ENCODE measurements at regions not wholly inside any gene's neighbourhood (a gene's known extent, or its start where the extent isn't known, plus 50 kb on each side); places are given as distances from the start of the nearest gene placed in this dataset.

DNA sequence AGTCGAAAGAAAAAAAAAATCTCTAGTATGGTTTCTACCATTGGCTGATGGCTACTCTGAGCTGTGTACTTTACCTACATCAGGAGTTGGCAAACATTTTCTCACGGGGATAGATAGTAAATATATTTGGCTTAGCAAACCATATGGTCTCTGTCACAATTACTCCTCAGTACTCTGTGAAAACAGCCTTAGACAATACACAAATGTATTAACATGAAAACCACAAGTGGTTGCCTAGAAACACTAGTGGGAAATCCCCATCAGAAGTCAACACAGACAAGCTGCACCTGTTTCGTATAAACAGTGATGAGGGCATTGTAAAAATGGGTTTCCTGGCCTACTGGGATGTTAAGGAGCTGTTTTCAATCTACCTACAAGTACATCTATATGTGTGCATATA lies 84.6 kb upstream of the NAV3 start:
- Mint-ChIP-seq H3K4me1 (no peaks in the 10 kb centered on the region), H3K9me3 (peaks cover 8 to 14% of the 10 kb centered on the region in 2 donors), H3K27me3 (ENCODE audit: low read depth in 2 of 2) (no peaks in the 10 kb centered on the region), H3K4me3 (no peak overlapping the region), H3K36me3 (no peaks in the 10 kb centered on the region), H3K27ac (no peak overlapping the region)
- TF ChIP-seq, protein P1, sequence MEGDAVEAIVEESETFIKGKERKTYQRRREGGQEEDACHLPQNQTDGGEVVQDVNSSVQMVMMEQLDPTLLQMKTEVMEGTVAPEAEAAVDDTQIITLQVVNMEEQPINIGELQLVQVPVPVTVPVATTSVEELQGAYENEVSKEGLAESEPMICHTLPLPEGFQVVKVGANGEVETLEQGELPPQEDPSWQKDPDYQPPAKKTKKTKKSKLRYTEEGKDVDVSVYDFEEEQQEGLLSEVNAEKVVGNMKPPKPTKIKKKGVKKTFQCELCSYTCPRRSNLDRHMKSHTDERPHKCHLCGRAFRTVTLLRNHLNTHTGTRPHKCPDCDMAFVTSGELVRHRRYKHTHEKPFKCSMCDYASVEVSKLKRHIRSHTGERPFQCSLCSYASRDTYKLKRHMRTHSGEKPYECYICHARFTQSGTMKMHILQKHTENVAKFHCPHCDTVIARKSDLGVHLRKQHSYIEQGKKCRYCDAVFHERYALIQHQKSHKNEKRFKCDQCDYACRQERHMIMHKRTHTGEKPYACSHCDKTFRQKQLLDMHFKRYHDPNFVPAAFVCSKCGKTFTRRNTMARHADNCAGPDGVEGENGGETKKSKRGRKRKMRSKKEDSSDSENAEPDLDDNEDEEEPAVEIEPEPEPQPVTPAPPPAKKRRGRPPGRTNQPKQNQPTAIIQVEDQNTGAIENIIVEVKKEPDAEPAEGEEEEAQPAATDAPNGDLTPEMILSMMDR (IDR thresholded peaks at IDR 0.05) = no peak
- intact Hi-C loops (cut with micrococcal nuclease) = no loop called here
- Histone ChIP-seq H3K27ac (ENCODE audit: low read length) (no peak overlapping the region), H3K36me3 (ENCODE audit: control insufficient read depth, insufficient read depth, low read length) (no peaks in the 10 kb centered on the region), H3K9me3 (ENCODE audit: control insufficient read depth, insufficient read depth, low read length) (no peaks in the 10 kb centered on the region), H3K4me1 (ENCODE audit: control insufficient read depth, insufficient read depth, low read length) (no peaks in the 10 kb centered on the region), H3K4me3 (ENCODE audit: low read length) (no peak overlapping the region), H3K27me3 (ENCODE audit: control insufficient read depth, insufficient read depth, low read length) (no peaks in the 10 kb centered on the region)
- DNase-seq (peak in 1 of 2 donors; percentile 1), ATAC-seq (no peak)
- WGBS (ENCODE audit: insufficient coverage) = 20% methylated on average over 1 of the region's 3 CpGs

DNA sequence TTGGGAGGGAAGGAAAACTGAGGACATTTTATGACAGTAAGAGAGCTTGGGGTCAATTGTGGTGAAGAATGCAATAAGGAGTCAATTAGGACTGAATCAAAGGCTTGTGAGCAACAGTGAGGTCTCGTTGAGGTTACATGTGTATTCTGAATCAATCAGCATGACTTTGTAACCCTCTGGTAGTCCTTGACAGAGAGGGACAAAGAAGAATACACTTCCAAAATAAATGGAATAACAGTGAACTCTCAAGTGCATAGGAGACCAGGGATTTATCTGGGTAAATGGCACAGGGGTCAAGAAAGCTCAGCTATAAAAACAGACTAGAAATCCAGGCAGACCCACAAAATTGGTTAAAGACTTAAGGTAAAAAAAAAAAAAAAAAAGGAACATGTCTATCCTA lies 85.1 kb upstream of the NAV3 start:
- Histone ChIP-seq H3K27me3 (ENCODE audit: control insufficient read depth, insufficient read depth, low read length) (no peaks in the 10 kb centered on the region), H3K36me3 (ENCODE audit: control insufficient read depth, insufficient read depth, low read length) (no peaks in the 10 kb centered on the region), H3K4me3 (ENCODE audit: low read length) (no peak overlapping the region), H3K4me1 (ENCODE audit: control insufficient read depth, insufficient read depth, low read length) (no peaks in the 10 kb centered on the region), H3K9me3 (ENCODE audit: control insufficient read depth, insufficient read depth, low read length) (no peaks in the 10 kb centered on the region), H3K27ac (ENCODE audit: low read length) (no peak overlapping the region)
- Mint-ChIP-seq H3K27ac (no peak overlapping the region), H3K4me3 (no peak overlapping the region), H3K27me3 (ENCODE audit: low read depth in 2 of 2) (no peaks in the 10 kb centered on the region), H3K4me1 (no peaks in the 10 kb centered on the region), H3K9me3 (peaks cover 9 to 15% of the 10 kb centered on the region in 2 donors), H3K36me3 (no peaks in the 10 kb centered on the region)
- ATAC-seq (no peak), DNase-seq (no peak)
- 60% methylated on average over 1 of the region's 1 CpG for WGBS (ENCODE audit: insufficient coverage)
- intact Hi-C loops (cut with micrococcal nuclease) = no loop called here
- TF ChIP-seq, protein P1 (IDR thresholded peaks at IDR 0.05) = no peak

- no peak overlapping the region for H3K4me3 Mint-ChIP-seq
- no peaks in the 10 kb centered on the region for H3K27me3 Mint-ChIP-seq (ENCODE audit: low read depth in 2 of 2)
- intact Hi-C loops (cut with micrococcal nuclease) = no loop called here
- ATAC-seq (no peak), DNase-seq (no peak)
- peaks cover 8 to 15% of the 10 kb centered on the region in 2 donors for H3K9me3 Mint-ChIP-seq
- Histone ChIP-seq H3K27me3 (ENCODE audit: control insufficient read depth, insufficient read depth, low read length) (no peaks in the 10 kb centered on the region), H3K36me3 (ENCODE audit: control insufficient read depth, insufficient read depth, low read length) (no peaks in the 10 kb centered on the region), H3K9me3 (ENCODE audit: control insufficient read depth, insufficient read depth, low read length) (no peaks in the 10 kb centered on the region), H3K4me1 (ENCODE audit: control insufficient read depth, insufficient read depth, low read length) (no peaks in the 10 kb centered on the region), H3K27ac (ENCODE audit: low read length) (no peak overlapping the region), H3K4me3 (ENCODE audit: low read length) (no peak overlapping the region)
- no peaks in the 10 kb centered on the region for H3K36me3 Mint-ChIP-seq
- WGBS (ENCODE audit: insufficient coverage) = 100% methylated on average over 1 of the region's 1 CpG
- no peaks in the 10 kb centered on the region for H3K4me1 Mint-ChIP-seq
- TF ChIP-seq, protein P1 (IDR thresholded peaks at IDR 0.05) = no peak
- no peak overlapping the region for H3K27ac Mint-ChIP-seq
These were observed 88.1 kb upstream of the NAV3 start for GRCh38 chr12:77742631-77743030.

DNA sequence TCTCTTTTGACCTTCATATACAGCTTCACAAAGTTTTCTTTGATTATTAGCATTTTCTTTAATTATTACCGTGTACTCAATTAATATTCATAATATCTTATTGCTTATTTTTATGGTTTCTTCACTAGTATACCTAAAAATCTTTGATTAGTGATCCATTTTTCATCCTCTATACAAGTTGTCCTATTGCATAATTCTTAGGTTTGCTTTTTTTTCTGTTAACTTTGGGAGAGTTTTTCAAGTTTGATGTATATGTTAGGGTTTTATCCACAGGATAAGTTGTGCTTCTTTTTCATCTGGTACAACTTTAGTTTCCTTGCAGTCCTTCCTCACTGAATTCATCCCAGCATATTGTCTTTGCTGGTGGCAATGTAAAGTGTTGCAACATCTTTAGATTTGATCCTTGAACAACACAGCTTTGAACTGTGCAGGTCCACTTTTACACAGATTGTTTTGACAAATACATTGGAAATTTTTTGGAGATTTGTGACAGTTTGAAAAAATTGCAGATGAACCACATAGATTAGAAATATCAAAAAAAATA lies 88.6 kb upstream of the NAV3 start:
- ATAC-seq (no peak), DNase-seq (no peak)
- no peaks in the 10 kb centered on the region for H3K27me3 Mint-ChIP-seq (ENCODE audit: low read depth in 2 of 2)
- H3K36me3 ChIP-seq (ENCODE audit: control insufficient read depth, insufficient read depth, low read length) = no peaks in the 10 kb centered on the region
- no peaks in the 10 kb centered on the region for H3K4me1 ChIP-seq (ENCODE audit: control insufficient read depth, insufficient read depth, low read length)
- H3K9me3 Mint-ChIP-seq = peaks cover 8 to 16% of the 10 kb centered on the region in 2 donors
- no peak overlapping the region for H3K27ac Mint-ChIP-seq
- no peak overlapping the region for H3K4me3 Mint-ChIP-seq
- H3K27me3 ChIP-seq (ENCODE audit: control insufficient read depth, insufficient read depth, low read length) = no peaks in the 10 kb centered on the region
- H3K27ac ChIP-seq (ENCODE audit: low read length) = no peak overlapping the region
- intact Hi-C loops (cut with micrococcal nuclease) = no loop called here
- H3K4me3 ChIP-seq (ENCODE audit: low read length) = no peak overlapping the region
- no peaks in the 10 kb centered on the region for H3K36me3 Mint-ChIP-seq
- no peaks in the 10 kb centered on the region for H3K9me3 ChIP-seq (ENCODE audit: control insufficient read depth, insufficient read depth, low read length)
- TF ChIP-seq, protein P1 (IDR thresholded peaks at IDR 0.05) = no peak
- no CpG with 5 or more reads among the region's 1 CpG for WGBS (ENCODE audit: insufficient coverage)
- H3K4me1 Mint-ChIP-seq = no peaks in the 10 kb centered on the region
